SU-DHL-6 (cell line): ENCODE measurements at regions not wholly inside any gene's neighbourhood (a gene's known extent, or its start where the extent isn't known, plus 50 kb on each side); places are given as distances from the start of the nearest gene placed in this dataset.

Experiments
- H2AFZ ChIP-seq: fragments of 200-600 bp; sonication (generic); 2 replicates; pipeline ENCODE4 v1.6.1; 2014; ENCODE audit warnings: low read depth, mild to moderate bottlenecking, moderate library complexity, mixed read lengths, antibody characterized with exemption, low read length; ENCODE audit not compliant: severe bottlenecking
- H3F3A ChIP-seq: fragments of 200-600 bp; shearing (Covaris generic); 2 replicates; pipeline ENCODE4 v1.6.0; 2016; ENCODE audit warnings: antibody characterized with exemption, mild to moderate bottlenecking; ENCODE audit not compliant: insufficient read depth
- H3K27ac ChIP-seq: fragments of 200-600 bp; sonication (generic); 2 replicates; pipeline ENCODE4 v1.5.1; 2016; ENCODE audit warnings: low read depth, mild to moderate bottlenecking, low read length, moderate library complexity, mixed read lengths
- H3K27me3 ChIP-seq: fragments of 200-600 bp; sonication (generic), shearing (Covaris generic); 2 replicates; pipeline ENCODE4 v1.6.0; 2014; ENCODE audit warnings: mild to moderate bottlenecking, low read length
- H3K36me3 ChIP-seq: fragments of 200-600 bp; sonication (generic); 2 replicates; pipeline ENCODE4 v1.6.1; 2014; ENCODE audit warnings: mild to moderate bottlenecking, low read length, mixed read lengths
- H3K4me2 ChIP-seq: fragments of 300-600, 200-600 bp; shearing (Covaris generic), sonication (generic); 2 replicates; pipeline ENCODE4 v1.6.0; 2014; ENCODE audit warnings: low read length, low read depth, mild to moderate bottlenecking; ENCODE audit not compliant: poor library complexity, severe bottlenecking
- H3K4me3 ChIP-seq: fragments of 200-600 bp; sonication (generic); 2 replicates; pipeline ENCODE4 v1.5.1; 2014; ENCODE audit warnings: antibody characterized with exemption, low read length, mild to moderate bottlenecking, mixed read lengths; ENCODE audit not compliant: insufficient read depth, poor library complexity, severe bottlenecking
- H3K79me2 ChIP-seq: fragments of 200-600 bp; sonication (generic); 2 replicates; pipeline ENCODE4 v1.6.1; 2014; ENCODE audit warnings: mild to moderate bottlenecking, low read length, moderate library complexity; ENCODE audit not compliant: insufficient read depth
- H3K9ac ChIP-seq: fragments of 200-600 bp; sonication (generic); 2 replicates; pipeline ENCODE4 v1.7.0; 2014; ENCODE audit warnings: mild to moderate bottlenecking, low read length
- H3K9me2 ChIP-seq: fragments of 200-600 bp; sonication (generic); replicated peaks from 2 replicates; pipeline ENCODE4 v1.6.1; 2014; ENCODE audit warnings: low read length; ENCODE audit not compliant: insufficient read depth
- H3K9me3 ChIP-seq: fragments of 200-600 bp; sonication (generic); 2 replicates; pipeline ENCODE4 v1.6.1; 2014; ENCODE audit warnings: low read length, mixed read lengths; ENCODE audit not compliant: insufficient read depth
- H4K20me1 ChIP-seq: fragments of 200-600 bp; sonication (generic); 2 replicates; pipeline ENCODE4 v1.6.1; 2014; ENCODE audit warnings: low read depth, mild to moderate bottlenecking, antibody characterized with exemption, low read length, moderate library complexity, mixed read lengths
- CTCF ChIP-seq: fragments of 200-600 bp; sonication (generic); IDR thresholded peaks from one replicate; pipeline ENCODE4 v1.5.1; 2017; ENCODE audit warnings: antibody characterized with exemption, mild to moderate bottlenecking, low read length, moderate library complexity; ENCODE audit not compliant: insufficient read depth, poor library complexity, severe bottlenecking
- EZH2phosphoT487 ChIP-seq: fragments of 200-600 bp; sonication (generic), shearing (Covaris generic); conservative IDR thresholded peaks from 2 replicates; pipeline ENCODE4 v1.6.1; 2018; ENCODE audit warnings: mild to moderate bottlenecking, antibody characterized with exemption, low read length, moderate library complexity, mixed read lengths

- Histone ChIP-seq H3K79me2 (no peaks in the 10 kb centered on the region), H3K9me2 (no peaks in the 10 kb centered on the region), H3K4me2 (no peak overlapping the region), H4K20me1 (no peaks in the 10 kb centered on the region), H3K4me3 (no peak overlapping the region), H3K36me3 (no peaks in the 10 kb centered on the region), H3K27ac (no peak overlapping the region), H3K27me3 (no peaks in the 10 kb centered on the region), H3F3A (no peaks in the 10 kb centered on the region), H2AFZ (no peak overlapping the region), H3K9me3 (no peaks in the 10 kb centered on the region; the same call in 1 of the 2 replicates), H3K9ac (no peak overlapping the region)
- TF ChIP-seq CTCF = no peak
- TF ChIP-seq EZH2phosphoT487 = no peak
These were observed 120.9 kb upstream of the MLN start for GRCh38 chr6:33924681-33925080.

GRCh38 chr6:33923857-33924514, 120.2 kb upstream of the MLN start:
- Histone ChIP-seq H4K20me1 (no peaks in the 10 kb centered on the region), H2AFZ (no peak overlapping the region), H3K4me2 (no peak overlapping the region), H3K9ac (no peak overlapping the region), H3K9me3 (no peaks in the 10 kb centered on the region; the same call in 1 of the 2 replicates), H3K27ac (no peak overlapping the region), H3K9me2 (no peaks in the 10 kb centered on the region), H3K79me2 (no peaks in the 10 kb centered on the region), H3K36me3 (no peaks in the 10 kb centered on the region), H3F3A (no peaks in the 10 kb centered on the region), H3K4me3 (no peak overlapping the region), H3K27me3 (no peaks in the 10 kb centered on the region)
- no peak for TF ChIP-seq EZH2phosphoT487
- TF ChIP-seq CTCF = no peak

GRCh38 chr6:33921745-33922144, 117.9 kb upstream of the MLN start:
- Histone ChIP-seq H3K79me2 (no peaks in the 10 kb centered on the region), H4K20me1 (no peaks in the 10 kb centered on the region), H3K9me2 (no peaks in the 10 kb centered on the region), H3K36me3 (no peaks in the 10 kb centered on the region), H3K27me3 (no peaks in the 10 kb centered on the region), H3K27ac (no peak overlapping the region), H3K9ac (no peak overlapping the region), H3K9me3 (no peaks in the 10 kb centered on the region), H3K4me3 (no peak overlapping the region), H3K4me2 (no peak overlapping the region), H2AFZ (no peak overlapping the region), H3F3A (no peaks in the 10 kb centered on the region)
- TF ChIP-seq EZH2phosphoT487 (no peak), CTCF (no peak)
